ENCODE measurements at regions not wholly inside any gene's neighbourhood (a gene's known extent, or its start where the extent isn't known, plus 50 kb on each side); places are given as distances from the start of the nearest gene placed in this dataset.
"Not testable (repeated sequence)": the region's sequence is repeated elsewhere in the genome, so short reads cannot be mapped to it uniquely, and the experiment has no call there.

DNA sequence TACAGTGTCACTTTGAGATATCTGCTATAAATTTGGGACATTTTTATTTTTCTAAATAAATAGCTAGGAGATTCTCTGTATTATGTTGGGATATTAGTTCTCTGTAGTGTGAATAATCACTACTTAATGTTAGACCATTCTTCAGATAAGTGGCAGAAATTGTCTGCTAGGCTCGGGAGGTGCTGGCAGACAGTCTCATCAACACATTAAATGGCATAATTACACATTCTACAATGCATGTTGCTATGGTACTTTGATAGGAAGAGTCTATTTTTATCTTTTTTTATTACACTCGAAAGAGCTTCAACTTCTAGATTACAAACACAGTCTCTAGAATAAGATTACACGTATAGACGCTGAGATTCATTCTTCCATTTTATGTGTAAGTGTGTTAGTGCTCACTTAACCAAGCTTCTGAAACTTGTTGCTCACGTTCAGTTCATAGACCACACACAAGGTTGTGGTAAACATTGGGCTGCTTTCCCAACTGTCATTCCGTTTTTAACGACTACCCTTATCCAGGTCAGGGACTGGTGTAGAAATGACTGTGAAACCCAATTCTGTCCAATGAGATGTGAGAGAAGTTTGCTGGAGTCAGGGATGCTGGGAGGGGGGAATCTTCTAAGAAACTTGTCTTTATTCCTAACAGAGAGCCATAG lies 78.6 kb downstream of the TPBG start:
- TF ChIP-seq, protein P1, sequence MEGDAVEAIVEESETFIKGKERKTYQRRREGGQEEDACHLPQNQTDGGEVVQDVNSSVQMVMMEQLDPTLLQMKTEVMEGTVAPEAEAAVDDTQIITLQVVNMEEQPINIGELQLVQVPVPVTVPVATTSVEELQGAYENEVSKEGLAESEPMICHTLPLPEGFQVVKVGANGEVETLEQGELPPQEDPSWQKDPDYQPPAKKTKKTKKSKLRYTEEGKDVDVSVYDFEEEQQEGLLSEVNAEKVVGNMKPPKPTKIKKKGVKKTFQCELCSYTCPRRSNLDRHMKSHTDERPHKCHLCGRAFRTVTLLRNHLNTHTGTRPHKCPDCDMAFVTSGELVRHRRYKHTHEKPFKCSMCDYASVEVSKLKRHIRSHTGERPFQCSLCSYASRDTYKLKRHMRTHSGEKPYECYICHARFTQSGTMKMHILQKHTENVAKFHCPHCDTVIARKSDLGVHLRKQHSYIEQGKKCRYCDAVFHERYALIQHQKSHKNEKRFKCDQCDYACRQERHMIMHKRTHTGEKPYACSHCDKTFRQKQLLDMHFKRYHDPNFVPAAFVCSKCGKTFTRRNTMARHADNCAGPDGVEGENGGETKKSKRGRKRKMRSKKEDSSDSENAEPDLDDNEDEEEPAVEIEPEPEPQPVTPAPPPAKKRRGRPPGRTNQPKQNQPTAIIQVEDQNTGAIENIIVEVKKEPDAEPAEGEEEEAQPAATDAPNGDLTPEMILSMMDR (conservative IDR thresholded peaks at IDR 0.05; ENCODE audit: low read depth, low read length): no peak
- no peak for DNase-seq (ENCODE audit: low read depth)
- no peak overlapping the region for H3K4me3 ChIP-seq (ENCODE audit: low read length)

GRCh38 chr6:82458147-82458546 lies 94.5 kb downstream of the TPBG start:
- H3K4me3 ChIP-seq (ENCODE audit: low read length): no peak overlapping the region
- TF ChIP-seq, protein P1 (conservative IDR thresholded peaks at IDR 0.05; ENCODE audit: low read depth, low read length): no peak
- DNase-seq (ENCODE audit: low read depth): no peak

GRCh38 chr6:82458705-82459104 lies 95.1 kb downstream of the TPBG start:
- TF ChIP-seq, protein P1 (conservative IDR thresholded peaks at IDR 0.05; ENCODE audit: low read depth, low read length): no peak
- DNase-seq (ENCODE audit: low read depth): no peak
- H3K4me3 ChIP-seq (ENCODE audit: low read length): no peak overlapping the region

- TF ChIP-seq, protein P1 (conservative IDR thresholded peaks at IDR 0.05; ENCODE audit: low read depth, low read length): no peak
- no peak overlapping the region for H3K4me3 ChIP-seq (ENCODE audit: low read length)
- no peak for DNase-seq (ENCODE audit: low read depth)
Observed at GRCh38 chr6:82461536-82461935, 97.9 kb downstream of the TPBG start.

GRCh38 chr6:82467338-82467737 lies 103.7 kb downstream of the TPBG start:
- H3K4me3 ChIP-seq (ENCODE audit: low read length): no peak overlapping the region
- TF ChIP-seq, protein P1 (conservative IDR thresholded peaks at IDR 0.05; ENCODE audit: low read depth, low read length): no peak
- no peak for DNase-seq (ENCODE audit: low read depth)

- H3K4me3 ChIP-seq (ENCODE audit: low read length); DNase-seq (ENCODE audit: low read depth): not testable (repeated sequence)
Observed at GRCh38 chr6:82470123-82470522, 106.5 kb downstream of the TPBG start.

DNA sequence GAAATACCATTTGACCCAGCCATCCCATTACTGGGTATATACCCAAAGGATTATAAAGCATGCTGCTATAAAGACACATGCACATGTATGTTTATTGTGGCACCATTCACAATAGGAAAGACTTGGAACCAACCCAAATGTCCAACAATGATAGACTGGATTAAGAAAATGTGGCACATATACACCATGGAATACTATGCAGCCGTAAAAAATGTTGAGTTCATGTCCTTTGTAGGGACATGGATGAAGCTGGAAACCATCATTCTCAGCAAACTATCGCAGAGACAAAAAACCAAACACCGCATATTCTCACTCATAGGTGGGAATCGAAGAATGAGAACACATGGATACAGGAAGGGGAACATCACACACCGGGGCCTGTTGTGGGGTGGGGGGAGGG lies 111.5 kb downstream of the TPBG start:
- H3K4me3 ChIP-seq (ENCODE audit: low read length); DNase-seq (ENCODE audit: low read depth): not testable (repeated sequence)

GRCh38 chr6:82484001-82484400 lies 120.4 kb downstream of the TPBG start:
- no peak for DNase-seq (ENCODE audit: low read depth)
- no peak overlapping the region for H3K4me3 ChIP-seq (ENCODE audit: low read length)
- TF ChIP-seq, protein P1 (conservative IDR thresholded peaks at IDR 0.05; ENCODE audit: low read depth, low read length): no peak

All from retinal pigment epithelial cell (primary cell).